Activated naive CD8-positive, alpha-beta T cell treated with anti-CD3 and anti-CD28 coated beads, Interleukin-2, amount 10 ng/mL, durations not matched to agents 7 days and 5 days (primary cell): ENCODE measurements at regions not wholly inside any gene's neighbourhood (a gene's known extent, or its start where the extent isn't known, plus 50 kb on each side); places are given as distances from the start of the nearest gene placed in this dataset.

ENCODE experiments used
- ATAC-seq: fragments of 150-1000 bp; cut with Tn5 transposase; one replicate; pipeline ENCODE4 v1.10.0; 2021; ENCODE audit warnings: low read depth, moderate library complexity
- POLR2A ChIA-PET: fragments of 350-600 bp; sonication (Branson Sonifier 250); formaldehyde crosslinking; loops from one replicate; lab custom pipeline; 2021; ENCODE audit warnings: antibody characterized with exemption; lab: Charles Lee
- DNase-seq: peaks from one replicate; pipeline ENCODE4 v3.0.0; 2021
- H3K27ac Mint-ChIP-seq: one replicate; pipeline ENCODE4 v1.8.0; 2022; ENCODE audit warnings: mild to moderate bottlenecking, mixed read lengths
- H3K27me3 Mint-ChIP-seq: one replicate; pipeline ENCODE4 v1.8.0; 2022; ENCODE audit warnings: mild to moderate bottlenecking, moderate library complexity, mixed read lengths
- H3K36me3 Mint-ChIP-seq: one replicate; pipeline ENCODE4 v1.8.0; 2021; ENCODE audit warnings: mild to moderate bottlenecking, mixed read lengths
- H3K4me1 Mint-ChIP-seq: one replicate; pipeline ENCODE4 v1.8.0; 2021; ENCODE audit warnings: mixed read lengths
- H3K4me3 Mint-ChIP-seq: one replicate; pipeline ENCODE4 v1.8.0; 2022; ENCODE audit warnings: mild to moderate bottlenecking, moderate library complexity, mixed read lengths
- H3K9me3 Mint-ChIP-seq: one replicate; pipeline ENCODE4 v1.8.0; 2021; ENCODE audit warnings: mixed read lengths

DNA sequence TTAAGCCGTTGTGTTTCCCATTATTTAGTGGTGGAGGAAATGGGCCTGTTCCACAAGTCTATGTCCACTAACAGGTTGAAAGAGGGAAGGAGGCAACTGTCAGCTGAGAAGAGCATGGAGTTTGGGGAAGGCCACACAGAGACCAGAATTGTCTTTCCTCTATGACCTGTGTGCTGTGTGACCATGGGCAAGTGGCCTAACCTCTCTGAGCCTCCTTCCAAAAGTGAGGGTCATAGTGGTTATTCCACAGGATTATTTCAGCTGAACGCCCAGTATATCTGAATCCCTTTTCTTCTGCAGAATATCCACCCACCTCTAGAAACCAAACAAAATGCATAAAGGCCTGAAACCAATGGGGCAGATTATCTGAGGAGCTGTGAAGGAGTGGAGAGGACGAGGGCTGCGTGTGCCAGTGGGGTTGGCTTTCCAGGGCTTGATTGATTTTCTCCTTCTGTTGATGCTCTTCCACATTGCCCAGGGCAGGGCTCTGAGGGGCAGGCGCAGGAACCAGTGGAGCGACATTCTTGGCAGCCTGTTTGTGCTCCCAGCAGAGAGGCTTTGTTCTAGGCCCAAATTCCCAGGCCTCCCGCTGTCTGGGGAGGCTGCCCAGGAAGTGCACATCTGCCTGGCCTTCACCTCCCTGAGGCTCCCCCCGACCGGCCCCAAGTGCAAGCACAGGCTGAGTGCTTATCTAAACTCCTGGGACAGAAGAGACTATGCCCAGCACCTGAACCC lies 452.7 kb downstream of the BCL11B start:
- ATAC-seq (no peak), DNase-seq (no peak)
- no peak overlapping the region for H3K4me3 Mint-ChIP-seq
- peaks cover 2% of the 10 kb centered on the region for H3K9me3 Mint-ChIP-seq
- POLR2A ChIA-PET: no interaction called here
- H3K36me3 Mint-ChIP-seq: no peaks in the 10 kb centered on the region
- H3K27ac Mint-ChIP-seq: no peak overlapping the region
- H3K27me3 Mint-ChIP-seq: no peaks in the 10 kb centered on the region
- peaks cover 5% of the 10 kb centered on the region for H3K4me1 Mint-ChIP-seq

DNA sequence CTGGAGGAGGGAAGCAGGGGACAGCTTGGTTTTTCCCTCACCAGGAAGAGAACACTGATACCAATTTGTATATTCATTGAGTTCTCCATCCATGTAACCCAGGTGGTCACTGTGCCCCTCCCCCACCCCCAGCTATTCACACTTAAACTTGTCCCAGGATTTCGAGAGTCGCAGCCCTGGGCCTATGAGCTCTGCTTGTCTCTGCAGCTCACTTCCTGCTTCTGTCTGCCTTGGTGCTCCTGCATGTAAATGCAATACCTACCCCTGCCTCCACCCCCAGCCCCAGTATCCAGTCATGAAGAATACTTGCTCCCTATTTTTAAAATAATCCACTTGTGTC lies 452.2 kb downstream of the BCL11B start:
- POLR2A ChIA-PET: no interaction called here

GRCh38 chr14:98822917-98823316 lies 449.1 kb downstream of the BCL11B start:
- Mint-ChIP-seq H3K9me3 (no peaks in the 10 kb centered on the region), H3K4me1 (peaks cover 2% of the 10 kb centered on the region), H3K27me3 (no peaks in the 10 kb centered on the region), H3K27ac (no peak overlapping the region), H3K36me3 (peaks cover 1% of the 10 kb centered on the region), H3K4me3 (no peak overlapping the region)
- no peak for DNase-seq
- no peak for ATAC-seq
- POLR2A ChIA-PET: no interaction called here

More for the DNA sequence above, 452.2 kb downstream of the BCL11B start:
- ATAC-seq (no peak), DNase-seq (no peak)
- Mint-ChIP-seq H3K9me3 (peaks cover 2% of the 10 kb centered on the region), H3K36me3 (no peaks in the 10 kb centered on the region), H3K27ac (no peak overlapping the region), H3K4me1 (peaks cover 5% of the 10 kb centered on the region), H3K27me3 (no peaks in the 10 kb centered on the region), H3K4me3 (no peak overlapping the region)

DNA sequence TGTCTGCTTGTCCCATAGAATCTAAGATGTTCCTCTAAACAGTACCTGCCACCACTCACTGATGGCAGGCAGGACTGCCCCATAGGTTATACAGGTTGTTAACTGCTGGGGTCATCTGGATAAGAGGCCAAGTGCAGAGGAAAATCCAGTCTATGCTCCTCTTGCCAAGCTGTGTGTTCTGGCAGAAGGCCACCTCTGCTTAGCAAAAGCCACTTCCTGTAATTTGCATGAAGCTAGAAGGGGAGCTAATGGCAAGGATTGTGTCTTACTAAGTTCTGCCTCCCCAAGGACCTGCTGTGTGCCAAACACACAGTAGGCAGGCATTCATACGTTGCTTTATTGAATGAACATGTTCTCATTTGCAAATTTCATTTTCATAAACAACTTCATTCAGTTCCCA lies 445.4 kb downstream of the BCL11B start:
- H3K36me3 Mint-ChIP-seq: peaks cover 1% of the 10 kb centered on the region
- H3K4me1 Mint-ChIP-seq: peaks cover 2% of the 10 kb centered on the region
- no peaks in the 10 kb centered on the region for H3K27me3 Mint-ChIP-seq
- no peaks in the 10 kb centered on the region for H3K9me3 Mint-ChIP-seq
- DNase-seq (no peak), ATAC-seq (no peak)
- POLR2A ChIA-PET: no interaction called here
- no peak overlapping the region for H3K27ac Mint-ChIP-seq
- H3K4me3 Mint-ChIP-seq: no peak overlapping the region

GRCh38 chr14:98834119-98834518 lies 437.9 kb downstream of the BCL11B start:
- no peak for ATAC-seq
- H3K27me3 Mint-ChIP-seq: no peaks in the 10 kb centered on the region
- no peak for DNase-seq
- H3K36me3 Mint-ChIP-seq: no peaks in the 10 kb centered on the region
- H3K4me1 Mint-ChIP-seq: no peaks in the 10 kb centered on the region
- no peak overlapping the region for H3K27ac Mint-ChIP-seq
- POLR2A ChIA-PET: no interaction called here
- peaks cover 2% of the 10 kb centered on the region for H3K9me3 Mint-ChIP-seq
- no peak overlapping the region for H3K4me3 Mint-ChIP-seq

DNA sequence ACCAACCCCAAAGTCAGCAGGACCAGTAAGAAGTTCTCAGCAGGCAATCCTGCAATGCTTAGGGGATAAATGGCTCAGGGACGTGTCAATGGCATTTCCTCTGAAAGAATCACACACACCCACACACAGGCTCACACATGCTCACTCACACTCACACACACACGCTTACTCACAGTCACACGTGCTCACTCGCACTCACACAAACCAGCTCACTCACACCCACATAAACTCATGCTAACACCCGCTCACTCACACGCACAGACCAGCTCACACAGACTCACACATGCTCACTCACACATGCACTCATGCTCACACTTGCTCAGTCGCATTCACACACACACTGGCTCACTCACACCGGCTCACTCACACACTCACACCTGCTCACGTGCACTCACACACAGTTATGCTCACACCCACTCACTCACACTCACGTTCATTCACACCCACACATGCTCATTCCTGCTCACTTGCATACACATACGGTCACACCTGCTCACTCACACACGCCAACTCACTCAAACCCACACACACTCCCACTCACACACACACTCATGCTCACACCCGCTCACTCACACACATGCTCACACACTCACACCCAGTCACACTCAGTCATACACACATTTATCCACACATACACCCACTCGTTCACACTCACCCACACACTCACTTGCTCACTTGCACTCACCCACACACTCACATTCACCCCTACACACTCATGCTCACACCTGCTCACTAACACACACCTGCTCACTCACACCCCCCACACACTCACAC lies 436.8 kb downstream of the BCL11B start:
- Mint-ChIP-seq H3K36me3 (no peaks in the 10 kb centered on the region), H3K27me3 (no peaks in the 10 kb centered on the region), H3K27ac (no peak overlapping the region), H3K4me3 (no peak overlapping the region), H3K4me1 (no peaks in the 10 kb centered on the region), H3K9me3 (peaks cover 2% of the 10 kb centered on the region)
- POLR2A ChIA-PET: no interaction called here
- DNase-seq: no peak
- ATAC-seq: no peak

DNA sequence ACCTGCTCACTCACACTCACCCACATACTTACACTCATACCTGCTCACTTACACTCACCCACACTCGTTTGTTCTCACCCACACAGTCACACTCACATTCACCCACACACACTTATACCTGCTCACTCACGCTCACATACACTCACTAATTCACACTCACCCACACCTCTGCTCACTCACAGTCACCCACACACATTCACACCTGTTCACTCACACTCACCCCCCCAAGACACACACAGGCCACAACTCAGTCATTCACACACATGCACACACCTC lies 436.2 kb downstream of the BCL11B start:
- POLR2A ChIA-PET: no interaction called here
- DNase-seq (no peak), ATAC-seq (no peak)
- H3K27me3 Mint-ChIP-seq: no peaks in the 10 kb centered on the region
- no peak overlapping the region for H3K4me3 Mint-ChIP-seq
- H3K4me1 Mint-ChIP-seq: no peaks in the 10 kb centered on the region
- no peaks in the 10 kb centered on the region for H3K36me3 Mint-ChIP-seq
- H3K27ac Mint-ChIP-seq: no peak overlapping the region
- H3K9me3 Mint-ChIP-seq: peaks cover 2% of the 10 kb centered on the region

GRCh38 chr14:98840091-98840490 lies 431.9 kb downstream of the BCL11B start:
- Mint-ChIP-seq H3K4me3 (no peak overlapping the region), H3K4me1 (peaks cover 9% of the 10 kb centered on the region), H3K27ac (no peak overlapping the region), H3K27me3 (no peaks in the 10 kb centered on the region), H3K36me3 (no peaks in the 10 kb centered on the region), H3K9me3 (peaks cover 2% of the 10 kb centered on the region)
- POLR2A ChIA-PET: no interaction called here
- ATAC-seq (no peak), DNase-seq (no peak)

DNA sequence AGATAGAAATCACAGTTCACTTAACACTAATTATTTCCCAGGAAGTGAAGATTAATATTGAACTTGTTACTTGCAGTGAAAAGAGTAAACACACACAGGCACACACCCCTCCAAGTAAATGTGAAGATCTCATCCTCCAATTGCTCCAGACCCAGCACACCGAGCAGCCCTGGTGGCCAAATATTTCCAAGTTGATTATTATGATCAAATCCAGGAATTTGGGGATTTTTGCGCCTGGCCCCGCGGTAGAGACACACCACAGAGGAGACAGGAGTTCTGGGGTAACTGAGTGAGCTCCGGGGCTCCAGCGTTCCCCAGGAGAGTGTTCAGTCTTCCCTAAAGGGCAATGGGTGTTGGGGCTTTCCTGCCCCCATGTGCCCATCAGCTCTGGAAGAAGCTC lies 431.5 kb downstream of the BCL11B start:
- ATAC-seq (no peak), DNase-seq (no peak)
- Mint-ChIP-seq H3K27ac (no peak overlapping the region), H3K4me3 (no peak overlapping the region), H3K9me3 (peaks cover 2% of the 10 kb centered on the region), H3K27me3 (no peaks in the 10 kb centered on the region), H3K36me3 (no peaks in the 10 kb centered on the region), H3K4me1 (peaks cover 9% of the 10 kb centered on the region)
- POLR2A ChIA-PET: no interaction called here

- peak; percentile 26 for ATAC-seq
- Mint-ChIP-seq H3K27me3 (peaks cover 3% of the 10 kb centered on the region), H3K27ac (no peak overlapping the region)
Measured at GRCh38 chr14:98844456-98844855, 427.5 kb downstream of the BCL11B start.

DNA sequence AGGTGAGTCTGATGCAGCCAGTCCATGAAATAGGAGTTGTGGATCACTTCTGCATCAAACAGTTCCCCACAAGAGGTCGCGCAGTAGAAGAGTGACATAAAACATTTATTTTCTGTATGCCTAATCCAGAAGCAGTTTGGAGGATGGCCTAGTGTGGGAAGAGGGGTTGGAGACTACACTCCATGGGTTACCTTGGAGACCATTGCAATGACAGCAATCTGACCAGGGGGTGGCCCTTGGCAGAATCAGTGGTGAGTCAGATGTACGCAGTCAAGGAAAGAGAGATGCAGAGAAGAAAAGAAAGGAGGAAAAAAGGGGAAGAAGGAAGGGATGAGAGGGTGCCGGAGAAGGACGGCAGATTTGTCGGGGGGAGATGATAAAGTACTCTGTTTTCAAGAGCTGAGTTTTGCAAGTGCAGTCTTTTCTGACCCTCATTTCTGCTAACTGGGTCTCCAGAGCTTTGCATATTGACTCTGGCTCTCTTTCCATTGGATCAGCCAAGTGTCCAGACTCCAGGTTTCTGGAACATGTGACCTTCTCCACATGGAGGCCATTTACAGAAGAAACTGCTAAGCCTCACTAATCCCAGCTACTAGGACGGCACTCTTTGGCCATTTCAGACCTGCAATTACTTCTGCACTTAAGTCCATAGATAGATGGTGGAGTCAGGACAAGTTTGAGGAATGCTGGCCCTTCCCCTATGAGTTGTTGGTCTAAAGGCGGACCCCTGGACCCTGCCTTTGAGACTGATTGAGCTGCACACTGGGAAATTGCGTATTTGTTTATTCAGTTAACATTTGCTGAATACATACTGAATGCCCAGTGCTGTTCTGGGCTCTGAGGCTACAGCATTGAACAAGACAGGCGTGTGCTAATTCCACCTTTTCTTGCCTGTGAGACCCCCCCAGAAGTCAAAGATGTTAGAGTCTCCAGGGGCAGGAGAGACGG lies 424.2 kb downstream of the BCL11B start:
- Mint-ChIP-seq H3K27me3 (peaks cover 3% of the 10 kb centered on the region), H3K4me1 (peaks cover 9% of the 10 kb centered on the region), H3K36me3 (no peaks in the 10 kb centered on the region), H3K4me3 (no peak overlapping the region), H3K9me3 (no peaks in the 10 kb centered on the region), H3K27ac (no peak overlapping the region)
- POLR2A ChIA-PET: interaction anchor here (0.7 kb wide), 1 partner anchor 239 kb away, joined by 4 read pairs; no protein-coding TSS in a partner anchor
- ATAC-seq: no peak
- DNase-seq: no peak

More at GRCh38 chr14:98844456-98844855, 427.5 kb downstream of the BCL11B start:
- POLR2A ChIA-PET: no interaction called here
- Mint-ChIP-seq H3K4me1 (peaks cover 9% of the 10 kb centered on the region), H3K4me3 (no peak overlapping the region), H3K36me3 (no peaks in the 10 kb centered on the region), H3K9me3 (no peaks in the 10 kb centered on the region)
- no peak for DNase-seq

GRCh38 chr14:98853063-98853729 lies 418.8 kb downstream of the BCL11B start:
- ATAC-seq (no peak), DNase-seq (no peak)
- Mint-ChIP-seq H3K9me3 (no peaks in the 10 kb centered on the region), H3K27me3 (no peaks in the 10 kb centered on the region), H3K4me1 (no peaks in the 10 kb centered on the region), H3K4me3 (no peak overlapping the region), H3K27ac (no peak overlapping the region), H3K36me3 (no peaks in the 10 kb centered on the region)
- POLR2A ChIA-PET: no interaction called here
